ENCODE measurements at regions not wholly inside any gene's neighbourhood (a gene's known extent, or its start where the extent isn't known, plus 50 kb on each side); places are given as distances from the start of the nearest gene placed in this dataset.

DNA sequence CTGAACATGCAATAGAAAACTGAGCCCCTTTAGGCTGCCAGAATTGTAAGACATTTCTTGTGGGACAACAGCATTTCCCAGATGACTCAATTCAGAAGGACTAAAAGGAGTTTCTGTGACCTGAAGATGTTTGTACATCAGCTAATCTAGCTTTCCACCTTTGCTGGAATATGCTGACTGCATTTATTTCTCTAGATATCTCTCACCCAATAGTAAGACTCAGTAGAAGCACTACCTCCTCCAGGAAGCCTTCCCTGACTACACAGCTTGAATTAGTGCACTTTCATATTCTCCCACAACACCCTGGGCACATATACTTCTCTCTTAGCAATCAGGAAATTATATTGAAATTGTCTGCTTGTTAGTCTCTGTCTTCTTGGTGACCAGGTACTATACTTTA lies 98.1 kb upstream of the BLID start:
- H3K36me3 ChIP-seq (replicated peaks in 1 of 2): no peaks in the 10 kb centered on the region
- no peak overlapping the region for H3K4me3 ChIP-seq
- H3K9me3 ChIP-seq (replicated peaks in 1 of 3): no peaks in the 10 kb centered on the region
- H3K4me1 ChIP-seq (replicated peaks in 1 of 2): peaks cover 0 to 17% of the 10 kb centered on the region in 2 donors
- H3K27me3 ChIP-seq: no peaks in the 10 kb centered on the region
- H3K27ac ChIP-seq: no peak overlapping the region
- DNase-seq: no peak
- intact Hi-C loops (cut with DNase I): loop anchor here in 1 of 2 donors (10.0 kb wide), 1 partner anchor 291 kb away; no protein-coding TSS in a partner anchor
- TF ChIP-seq CTCF (IDR thresholded peaks at IDR 0.05) (no peak), POLR2A (IDR thresholded peaks at IDR 0.05) (no peak)

GRCh38 chr11:122213171-122213570 lies 97.2 kb upstream of the BLID start:
- no peaks in the 10 kb centered on the region for H3K27me3 ChIP-seq
- H3K9me3 ChIP-seq (replicated peaks in 1 of 3): no peaks in the 10 kb centered on the region
- H3K36me3 ChIP-seq (replicated peaks in 1 of 2): no peaks in the 10 kb centered on the region
- DNase-seq: no peak
- TF ChIP-seq POLR2A (IDR thresholded peaks at IDR 0.05) (no peak), CTCF (IDR thresholded peaks at IDR 0.05) (no peak)
- WGBS, 4 donors: 87 to 97% (median 90%) methylated on average over 4 to 12 of the region's 12 CpGs
- peaks cover 4 to 17% of the 10 kb centered on the region in 2 donors for H3K4me1 ChIP-seq (replicated peaks in 1 of 2)
- no peak overlapping the region for H3K4me3 ChIP-seq
- no peak overlapping the region for H3K27ac ChIP-seq
- intact Hi-C loops (cut with DNase I): loop anchor here in 1 of 2 donors (10.0 kb wide), 1 partner anchor 292 kb away; no protein-coding TSS in a partner anchor

- intact Hi-C loops (cut with DNase I): loop anchor here in 1 of 2 donors (10.0 kb wide), 1 partner anchor 294 kb away; no protein-coding TSS in a partner anchor
- 66 to 86% (median 72%) methylated on average over 2 of the region's 2 CpGs for WGBS, 4 donors
- H3K27ac ChIP-seq: peak overlapping the region in 1 of 5 donors; percentile 58
Measured at GRCh38 chr11:122210367-122210997, 94.5 kb upstream of the BLID start.

More at GRCh38 chr11:122210367-122210997, 94.5 kb upstream of the BLID start:
- Histone ChIP-seq H3K4me3 (no peak overlapping the region), H3K9me3 (replicated peaks in 1 of 3) (no peaks in the 10 kb centered on the region), H3K36me3 (replicated peaks in 1 of 2) (no peaks in the 10 kb centered on the region), H3K27me3 (no peaks in the 10 kb centered on the region), H3K4me1 (replicated peaks in 1 of 2) (peaks cover 4 to 15% of the 10 kb centered on the region in 2 donors)
- TF ChIP-seq POLR2A (IDR thresholded peaks at IDR 0.05): no peak
- TF ChIP-seq CTCF (IDR thresholded peaks at IDR 0.05): no peak
- no peak for DNase-seq

Data from adrenal gland (tissue), 9 donors.